NCI-H2196 (cell line): ENCODE measurements at regions not wholly inside any gene's neighbourhood (a gene's known extent, or its start where the extent isn't known, plus 50 kb on each side); places are given as distances from the start of the nearest gene placed in this dataset.

Experiments
- DNase-seq: peaks from one replicate; lab custom pipeline; 2025; ENCODE audit not compliant: unreplicated experiment; lab: John Stamatoyannopoulos, UW

DNA sequence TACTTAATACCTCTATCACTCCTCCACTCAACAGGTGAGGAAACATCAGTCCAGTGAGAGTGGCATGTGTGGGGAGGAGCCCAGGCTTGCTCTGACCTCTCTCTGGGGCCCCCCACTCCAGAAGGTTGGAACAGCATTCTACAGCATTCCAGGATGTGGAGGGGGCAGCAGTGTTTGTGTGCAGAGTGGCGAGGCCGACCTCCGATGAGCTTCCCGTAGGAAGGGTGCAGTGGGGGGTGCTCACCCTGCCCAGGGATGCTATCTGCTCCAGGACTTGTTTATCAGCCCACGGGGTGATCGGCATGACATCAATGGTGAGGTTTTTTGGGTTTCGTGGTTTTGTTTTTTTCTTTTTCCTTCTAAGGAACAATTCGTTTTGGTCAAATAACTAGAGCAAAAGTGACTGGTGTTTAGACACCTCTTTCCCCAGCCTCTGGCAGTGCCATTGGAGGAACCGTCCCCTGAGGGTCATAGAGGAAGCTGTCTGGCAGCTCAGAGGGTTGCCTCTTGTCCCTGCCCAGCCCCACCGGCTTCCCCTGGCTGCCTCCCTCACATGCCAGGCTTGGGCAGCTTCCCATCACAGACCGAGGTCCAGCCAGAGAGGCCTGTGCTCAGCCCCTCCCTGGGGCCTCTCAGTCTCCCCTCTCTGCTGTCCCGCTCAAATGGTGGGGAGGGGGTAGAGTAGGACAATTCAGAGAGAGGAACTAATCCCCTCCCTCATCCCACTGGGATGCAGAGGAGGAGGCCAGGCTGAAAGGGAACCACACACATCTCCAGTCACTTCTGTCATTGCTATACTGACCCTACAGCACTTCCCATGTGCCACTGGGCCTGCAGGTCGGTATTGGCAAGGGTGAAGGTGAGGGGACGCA is 96.5 kb downstream of the ZFP36L2 start:
- DNase-seq = no peak

DNA sequence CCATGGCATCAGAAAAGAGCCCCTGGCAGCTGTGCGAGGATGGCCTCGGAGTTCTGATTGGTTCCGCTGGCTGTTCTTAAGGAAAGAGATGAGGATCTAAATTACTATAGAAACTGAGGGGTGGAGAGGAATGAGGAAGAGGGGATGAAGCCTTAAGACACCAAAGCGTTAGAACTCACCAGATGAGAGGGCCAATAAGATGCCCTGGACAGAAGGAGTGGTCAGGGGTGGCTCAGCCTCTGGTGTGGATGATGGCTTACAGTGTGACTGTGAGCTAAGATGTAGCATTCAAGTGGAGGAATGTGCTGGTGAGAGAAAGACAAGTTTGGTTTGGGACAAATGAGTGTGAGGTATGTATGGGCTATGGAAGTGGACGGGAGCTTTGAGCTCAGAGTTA is 97.8 kb downstream of the ZFP36L2 start:
- DNase-seq = no peak

DNA sequence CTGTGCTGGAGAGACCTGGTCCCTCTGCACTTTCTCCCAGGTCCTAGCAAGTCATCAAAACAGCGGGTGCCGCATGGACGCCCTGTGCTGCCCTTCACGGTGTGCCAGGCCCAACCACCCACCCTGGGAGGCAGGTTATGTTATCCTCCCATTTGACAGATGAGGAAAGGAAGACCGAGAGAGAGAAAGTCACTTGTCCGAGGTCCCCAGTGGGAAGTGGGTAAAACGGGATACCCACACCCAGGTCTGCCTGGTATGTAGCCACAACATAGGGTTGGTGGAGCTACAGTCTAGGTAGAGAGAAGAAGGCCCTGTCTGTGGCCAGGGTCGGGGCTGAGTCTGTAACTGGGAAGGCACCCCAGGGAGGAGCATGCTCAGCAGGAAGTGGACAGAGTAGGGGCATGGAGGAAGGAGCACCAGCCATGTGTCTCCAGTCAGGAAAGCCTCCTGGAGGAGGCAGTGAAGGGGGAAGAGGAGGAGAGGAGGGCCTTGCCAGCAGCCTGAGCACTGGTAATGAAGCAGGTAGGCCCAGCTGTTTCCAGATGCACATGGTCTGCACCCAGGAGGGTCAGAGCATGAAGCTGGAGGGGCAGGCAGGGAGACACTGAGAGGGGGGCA is 98.4 kb downstream of the ZFP36L2 start:
- no peak for DNase-seq

DNA sequence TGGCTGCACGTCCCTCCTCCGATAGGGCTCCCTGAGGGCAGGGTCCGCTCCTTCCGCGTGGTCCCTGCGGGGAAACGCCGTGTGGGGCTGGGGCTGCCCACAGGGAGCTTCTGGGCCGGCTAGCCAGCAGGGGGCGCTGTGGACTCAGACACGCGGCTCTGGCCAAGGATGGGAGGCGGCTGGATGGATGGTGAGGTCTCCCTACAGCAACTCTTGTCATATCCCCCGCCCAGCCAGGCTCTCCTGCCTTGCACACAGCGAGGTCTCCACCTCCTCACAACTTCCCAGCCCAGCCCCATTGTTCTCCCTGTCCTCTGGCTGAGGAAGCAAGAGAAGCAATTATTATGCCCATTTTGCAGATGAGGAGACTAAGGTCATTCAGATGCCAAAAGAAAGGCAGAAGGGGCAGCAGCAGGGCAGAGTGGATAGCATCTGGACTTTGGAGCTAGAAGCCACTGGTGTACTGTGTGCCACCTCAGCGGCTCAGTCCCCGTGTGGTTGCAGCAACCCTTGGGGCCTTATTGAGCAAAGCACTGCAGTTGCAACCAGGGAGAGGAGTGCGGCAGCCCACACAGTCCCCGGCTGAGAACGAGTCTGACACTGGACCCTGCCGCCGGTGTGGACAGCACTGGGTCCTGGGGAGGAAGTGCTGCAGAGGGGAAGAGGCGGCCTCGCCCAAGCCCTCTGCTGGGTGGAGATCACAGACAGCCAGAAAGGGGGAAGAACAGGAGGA is 99.0 kb downstream of the ZFP36L2 start:
- peak; percentile 9 for DNase-seq

DNA sequence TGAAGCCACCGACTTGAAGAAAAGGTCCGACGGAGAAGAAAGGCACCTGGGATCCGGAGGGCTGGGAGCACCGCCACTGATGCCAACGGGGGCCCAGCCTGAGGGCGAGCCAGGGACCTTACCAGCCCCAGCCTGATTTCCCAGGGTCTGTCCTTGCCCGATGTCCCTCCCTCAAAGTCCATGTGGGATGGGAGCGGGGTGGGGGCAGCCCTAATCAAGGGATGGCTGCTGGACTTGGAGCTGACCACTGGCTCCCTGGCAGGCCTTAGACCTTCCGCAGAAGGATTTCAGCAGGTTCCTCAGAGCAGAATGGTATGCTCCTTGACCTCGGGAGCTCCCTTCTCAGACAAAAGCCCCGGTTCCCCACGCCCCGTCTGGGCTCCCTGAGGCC is 99.6 kb downstream of the ZFP36L2 start:
- no peak for DNase-seq

DNA sequence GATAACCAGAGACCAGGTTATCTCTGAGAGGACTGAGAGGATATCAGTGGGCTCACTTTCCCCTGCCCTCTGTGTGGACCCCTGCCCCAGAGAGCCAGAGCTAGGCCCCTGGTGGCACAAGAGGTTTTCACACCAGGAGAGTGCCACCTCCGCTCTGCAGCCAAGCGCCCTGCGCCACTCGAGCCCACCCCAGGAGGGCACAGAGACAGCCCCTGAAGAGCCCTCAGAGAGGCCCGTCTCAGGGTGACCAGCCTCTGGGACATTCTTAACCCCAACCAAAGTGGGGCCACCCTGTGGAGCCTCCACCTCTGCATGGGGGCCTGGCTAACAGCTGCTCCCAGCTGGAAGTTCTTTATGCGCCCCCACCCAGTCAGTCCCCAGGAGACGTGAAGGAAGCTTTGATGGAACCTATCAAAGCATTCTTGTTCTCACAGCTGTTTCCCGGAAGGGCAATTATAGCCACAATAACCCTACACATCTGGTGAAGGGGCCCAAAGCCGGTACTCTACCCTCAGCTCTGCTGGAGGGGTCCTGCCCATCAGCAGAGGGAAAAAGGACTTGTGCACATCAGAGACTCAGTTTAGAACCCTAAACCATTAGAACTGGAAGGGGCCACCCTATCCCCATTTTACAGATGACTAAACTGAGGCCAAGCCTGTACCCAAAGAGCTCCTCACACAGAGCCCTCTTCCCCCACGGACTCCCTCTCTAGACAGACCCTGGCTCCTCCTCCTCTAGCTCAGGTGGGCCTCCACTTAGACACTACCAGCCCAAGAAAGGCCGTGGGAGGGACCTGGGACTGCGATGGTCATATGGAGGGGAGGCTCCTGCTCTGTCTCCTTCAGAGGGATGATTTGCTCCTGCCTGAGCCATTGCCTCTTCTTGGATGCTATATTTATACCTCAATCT is 101.1 kb downstream of the ZFP36L2 start:
- DNase-seq = no peak

DNA sequence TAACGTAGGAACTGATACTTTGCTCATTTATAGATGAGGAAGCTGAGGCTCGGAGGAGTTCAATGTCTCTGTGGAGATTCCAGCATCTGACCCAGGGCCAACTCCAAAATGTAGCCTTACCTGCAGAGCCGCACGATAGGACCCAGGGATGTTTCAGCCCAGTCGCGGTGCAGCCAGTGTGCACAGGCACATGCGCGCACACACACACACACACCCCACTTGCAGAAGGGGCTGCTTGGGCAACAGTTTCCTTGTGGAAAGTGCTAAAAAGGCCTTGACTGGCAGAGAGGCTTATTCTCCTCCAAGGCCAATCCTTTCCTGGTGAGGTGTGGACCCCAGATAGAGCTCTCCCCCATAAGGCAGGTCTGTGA is 101.7 kb downstream of the ZFP36L2 start:
- no peak for DNase-seq

DNA sequence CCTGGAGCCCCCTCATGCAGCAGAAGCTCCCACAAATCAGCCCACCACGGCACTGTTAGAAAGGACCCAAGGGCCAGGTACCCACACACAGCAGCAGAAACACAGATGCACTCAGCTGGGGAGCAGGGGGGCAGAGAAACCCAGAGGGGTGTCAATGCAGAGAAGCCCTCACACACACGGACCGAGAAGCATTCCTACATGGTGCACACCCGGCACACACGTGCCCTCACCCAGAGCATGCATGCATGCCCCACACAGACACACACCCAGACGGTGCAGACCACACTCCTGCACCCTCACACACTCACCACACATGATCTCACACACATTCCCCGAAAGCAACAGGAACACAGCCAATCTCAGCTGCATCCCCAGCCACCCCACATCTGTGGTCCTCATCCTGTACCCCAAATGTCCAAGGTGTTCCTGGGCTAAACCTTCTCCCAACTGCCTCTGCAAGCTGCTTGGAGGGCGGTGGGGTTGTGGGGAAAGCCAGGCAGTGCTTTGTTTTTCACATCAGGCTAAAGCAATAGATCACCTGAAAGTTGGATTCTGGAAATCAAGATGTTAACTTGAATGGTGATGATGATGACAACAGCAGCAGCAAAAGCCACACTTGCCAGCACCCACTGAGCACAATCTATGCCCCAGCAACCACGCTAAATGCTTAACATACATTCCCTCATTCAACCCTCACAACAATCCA is 102.3 kb downstream of the ZFP36L2 start:
- DNase-seq = no peak

DNA sequence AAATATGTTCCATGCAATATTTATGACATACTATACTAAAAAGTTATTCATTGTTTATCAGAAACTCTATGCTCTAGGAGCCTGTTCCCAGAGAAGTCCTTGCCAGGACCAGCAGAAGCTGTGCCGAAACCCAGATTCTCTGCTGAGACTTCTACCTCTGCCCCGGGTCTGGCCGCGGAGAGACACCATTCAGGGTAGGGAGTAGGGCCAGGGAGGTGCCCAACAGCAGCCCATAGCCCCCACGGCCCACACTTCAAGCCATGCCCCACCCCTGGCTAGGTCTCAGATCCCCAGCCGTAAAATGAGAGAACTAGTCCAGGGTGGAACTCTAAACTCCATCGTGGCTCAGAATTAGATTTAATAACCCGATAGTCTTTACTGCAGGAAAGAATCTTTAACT is 102.9 kb downstream of the ZFP36L2 start:
- DNase-seq = no peak

DNA sequence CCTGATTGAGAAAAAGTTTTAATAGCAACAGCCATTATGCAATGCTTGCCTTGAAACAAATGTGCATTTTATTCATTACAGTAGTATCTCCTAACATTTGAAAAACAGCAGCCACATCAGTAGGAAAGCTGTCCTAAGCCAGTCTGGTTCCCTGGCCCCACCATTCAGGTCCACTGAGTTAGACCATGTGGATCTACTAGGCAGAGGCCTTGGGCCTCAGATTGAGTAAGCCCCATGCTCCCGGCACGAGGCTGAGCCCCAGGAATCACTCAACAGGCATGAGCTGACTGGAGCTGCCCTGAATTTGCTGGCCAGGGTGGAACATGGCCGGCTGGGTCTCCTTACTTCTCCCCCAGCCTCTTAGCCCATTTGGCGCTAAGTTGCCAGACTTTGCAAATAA is 103.4 kb downstream of the ZFP36L2 start:
- DNase-seq = no peak

DNA sequence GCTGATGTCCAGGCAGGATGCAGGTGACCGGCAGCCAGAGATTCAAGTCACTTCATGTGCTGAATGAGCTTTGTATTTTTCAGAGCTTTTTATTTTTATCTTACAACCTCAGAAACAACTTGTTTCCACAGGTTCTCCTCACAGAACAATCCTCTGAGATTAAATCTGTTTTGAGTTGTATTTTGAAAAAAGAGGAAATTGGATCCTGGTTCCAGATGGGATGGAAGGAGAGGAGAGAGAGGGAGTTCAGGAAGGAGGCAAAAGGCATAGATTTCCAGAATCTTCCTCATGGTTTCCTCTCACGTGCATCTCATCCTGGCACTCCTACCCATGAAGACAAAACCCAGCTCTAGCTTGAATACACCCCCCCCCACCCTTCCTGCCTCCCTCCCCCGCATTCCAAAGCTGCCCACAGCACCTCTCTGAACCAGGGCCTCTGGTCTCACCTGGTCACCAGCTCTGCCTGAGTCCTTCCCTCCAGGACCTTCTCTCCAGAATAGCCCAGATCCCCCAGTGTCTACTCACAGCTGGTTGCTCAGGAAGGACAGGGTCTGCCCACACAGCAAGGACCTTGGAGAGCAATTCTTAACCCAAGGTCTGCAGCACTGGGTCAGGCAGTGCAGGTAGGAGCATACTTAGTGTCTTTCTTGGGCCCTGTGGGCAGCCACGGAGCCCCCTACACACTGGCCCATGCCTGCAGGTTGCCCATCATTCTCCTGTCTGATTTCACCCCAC is 104.7 kb downstream of the ZFP36L2 start:
- no peak for DNase-seq

DNA sequence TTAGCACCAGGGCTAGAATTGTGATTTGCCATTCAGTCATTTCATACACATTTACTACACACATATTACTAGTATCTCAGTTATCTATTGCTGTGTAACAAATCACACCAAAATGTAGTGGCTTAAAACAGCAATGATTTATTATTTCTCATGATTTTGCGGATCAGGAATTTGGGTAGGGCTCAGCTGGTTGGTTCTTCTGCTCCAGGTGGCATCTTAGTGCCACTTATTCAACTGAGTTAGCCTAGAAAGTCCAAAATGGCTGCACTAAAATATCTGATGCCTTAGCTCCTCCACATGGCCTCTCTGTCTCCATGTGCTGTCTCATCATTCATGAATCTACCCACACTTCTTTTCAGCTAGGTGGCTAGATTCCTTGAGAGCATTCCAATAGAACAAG is 107.1 kb downstream of the ZFP36L2 start:
- no peak for DNase-seq

DNA sequence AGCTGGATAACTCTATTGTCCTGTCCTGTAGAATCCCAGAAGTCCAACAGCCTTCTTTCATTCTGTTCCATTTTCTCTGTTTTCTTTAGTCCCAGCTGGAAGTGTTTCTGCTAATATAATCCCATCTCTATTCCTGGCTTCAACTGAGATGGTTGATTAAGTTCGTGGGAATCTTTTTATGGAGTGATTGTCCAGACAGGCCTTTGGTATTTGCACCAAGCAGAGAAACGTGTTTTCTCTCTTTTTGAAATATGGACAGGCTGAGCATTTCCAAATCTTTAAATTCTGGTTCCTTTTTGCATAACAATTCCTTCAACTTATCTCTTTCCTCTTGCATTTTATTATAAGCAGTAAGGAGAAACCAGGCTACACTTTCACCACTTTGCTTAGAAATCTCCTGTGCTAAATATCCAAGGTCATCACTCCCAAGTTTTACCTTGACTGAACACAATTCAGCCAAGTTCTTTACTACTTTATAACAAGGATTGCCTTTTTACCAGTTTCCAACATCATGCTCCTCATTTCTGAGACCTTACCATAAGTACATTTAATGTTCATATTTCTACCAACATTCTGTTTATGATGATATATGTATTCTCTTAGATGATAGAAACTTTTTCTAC is 108.8 kb downstream of the ZFP36L2 start:
- DNase-seq = no peak

DNA sequence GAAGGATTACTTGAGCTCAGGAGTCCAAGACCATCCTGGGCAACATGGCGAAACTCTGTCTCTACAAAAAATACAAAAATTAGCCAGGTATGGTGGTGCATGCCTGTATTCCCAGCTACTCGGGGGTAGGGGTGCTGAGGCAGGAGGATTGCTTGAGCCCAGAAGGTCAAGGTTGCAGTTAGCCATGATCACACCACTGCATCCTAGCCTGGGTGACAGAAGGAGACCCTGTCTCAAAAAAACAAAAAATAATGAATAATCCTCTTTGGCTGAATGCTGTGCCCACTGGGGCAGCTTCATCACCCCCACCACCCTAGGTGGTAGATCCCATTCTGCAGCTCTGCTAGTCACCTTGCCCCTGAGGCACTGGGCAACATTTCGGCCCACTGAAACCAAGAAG is 109.4 kb downstream of the ZFP36L2 start:
- DNase-seq = no peak

DNA sequence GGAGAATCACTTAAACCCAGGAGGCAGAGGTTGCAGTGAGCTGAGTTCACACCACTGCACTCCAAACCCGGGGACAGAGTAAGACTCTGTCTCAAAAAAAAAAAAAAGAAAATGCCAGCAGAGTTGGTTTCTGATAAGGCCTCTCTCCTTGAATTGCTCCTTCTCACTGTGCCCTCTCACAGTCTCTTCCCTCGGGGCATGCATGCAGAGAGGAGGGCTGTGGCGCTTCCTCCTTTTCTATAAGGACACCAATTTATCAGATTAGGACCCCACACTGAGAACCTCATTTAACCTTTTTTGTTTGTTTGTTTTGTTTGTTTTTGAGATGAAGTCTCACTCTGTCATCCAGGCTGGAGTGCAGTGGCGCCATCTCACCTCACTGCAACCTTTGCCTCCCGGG is 110.5 kb downstream of the ZFP36L2 start:
- no peak for DNase-seq

DNA sequence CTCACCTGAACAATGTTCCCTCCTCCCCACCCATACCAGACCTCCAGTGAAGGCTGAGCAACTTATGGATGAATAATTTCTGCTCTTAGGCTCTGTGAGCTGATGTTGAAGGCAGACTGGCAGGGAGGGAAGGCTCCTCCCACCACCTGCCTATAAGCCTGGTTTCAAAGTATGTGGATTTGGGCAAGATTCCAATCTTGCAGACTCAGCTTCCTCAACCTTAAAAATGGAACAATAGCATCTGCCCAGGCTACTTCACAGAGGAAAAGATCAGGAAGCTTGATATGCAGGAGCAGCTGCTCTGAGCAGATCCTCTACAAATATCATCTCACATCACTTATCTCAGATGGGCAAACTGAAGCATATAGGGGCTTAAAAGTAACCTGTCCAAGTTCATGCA is 112.2 kb downstream of the ZFP36L2 start:
- DNase-seq = peak; percentile 71

DNA sequence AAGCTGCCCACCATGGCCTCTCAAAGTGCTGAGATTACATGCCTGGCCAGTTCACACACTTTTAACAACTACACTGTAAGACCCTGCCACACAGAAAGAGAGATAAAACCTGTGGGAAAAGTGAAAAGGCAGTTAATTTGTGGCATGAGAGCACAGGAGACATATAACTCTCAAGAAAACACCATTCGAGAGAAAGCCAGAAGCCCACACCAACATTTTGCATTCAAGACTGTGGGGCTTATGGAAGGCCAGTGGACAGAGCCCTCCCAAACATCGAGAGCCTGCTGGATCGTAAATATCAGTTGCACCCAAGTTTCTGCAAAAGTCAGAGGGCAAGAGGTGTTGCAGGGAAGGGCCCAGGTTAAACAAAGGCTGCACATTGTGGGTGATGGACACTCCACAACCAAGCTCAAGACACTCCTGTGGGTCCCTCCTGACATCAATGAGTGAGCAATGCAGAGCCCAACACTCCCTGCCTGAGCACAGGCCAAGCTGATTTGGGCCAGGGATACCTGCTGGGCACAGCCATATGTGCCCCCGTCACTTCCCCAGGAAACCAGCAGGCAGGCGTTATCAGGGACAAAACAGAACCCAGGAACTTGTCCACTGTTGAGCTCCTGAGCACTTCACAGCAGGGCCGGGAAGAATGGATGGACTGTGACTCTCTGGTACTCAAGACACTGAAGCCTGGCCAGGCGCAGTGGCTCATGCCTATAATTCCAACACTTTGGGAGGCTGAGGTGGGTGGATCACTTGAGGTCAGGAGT is 114.4 kb downstream of the ZFP36L2 start:
- DNase-seq = no peak

DNA sequence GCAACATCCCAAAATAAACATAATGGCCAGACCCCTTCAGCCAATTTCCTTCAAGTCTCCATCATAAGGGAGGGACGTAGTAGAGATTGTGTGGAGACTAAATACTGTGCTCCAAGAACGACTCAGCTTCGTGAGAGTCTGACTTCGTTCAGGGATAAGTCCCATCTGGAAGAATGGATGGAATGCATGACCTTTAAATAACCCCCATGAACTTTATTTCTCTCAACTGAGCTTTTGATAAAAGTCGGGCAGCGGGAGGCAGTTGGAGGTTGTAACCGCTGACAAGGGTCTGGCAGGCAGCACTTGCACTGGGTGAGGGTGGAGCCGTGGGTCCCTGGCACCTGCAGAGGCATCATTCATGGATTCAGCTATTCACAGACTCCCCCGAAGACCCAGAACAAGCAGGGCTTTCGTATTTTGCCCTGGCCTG is 115.9 kb downstream of the ZFP36L2 start:
- DNase-seq = no peak
